ENCODE measurements at regions not wholly inside any gene's neighbourhood (a gene's known extent, or its start where the extent isn't known, plus 50 kb on each side); places are given as distances from the start of the nearest gene placed in this dataset.

DNA sequence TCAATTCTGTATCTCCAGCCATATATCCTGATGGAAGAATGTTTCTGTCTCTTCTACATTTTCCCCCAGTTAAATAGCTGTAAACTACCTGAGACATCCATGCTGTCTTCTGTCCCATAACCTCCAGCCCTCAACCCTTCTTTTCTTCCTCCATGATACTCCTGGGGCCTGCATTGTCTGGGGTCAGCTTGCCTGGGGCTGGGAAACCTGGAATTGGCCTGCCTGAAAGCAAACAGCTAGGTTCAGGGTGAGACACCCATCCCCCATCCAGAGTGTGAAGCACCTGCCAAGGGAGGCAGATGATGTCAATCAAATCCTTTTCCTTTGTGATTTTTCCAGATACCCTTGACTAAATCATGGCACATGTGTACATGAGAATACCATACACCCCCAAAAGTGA is 313.7 kb upstream of the MGAT5 start:
- DNase-seq (ENCODE audit: low read depth) = no peak

GRCh38 chr2:133941666-133942065 is 312.2 kb upstream of the MGAT5 start:
- no peak for DNase-seq (ENCODE audit: low read depth)

DNA sequence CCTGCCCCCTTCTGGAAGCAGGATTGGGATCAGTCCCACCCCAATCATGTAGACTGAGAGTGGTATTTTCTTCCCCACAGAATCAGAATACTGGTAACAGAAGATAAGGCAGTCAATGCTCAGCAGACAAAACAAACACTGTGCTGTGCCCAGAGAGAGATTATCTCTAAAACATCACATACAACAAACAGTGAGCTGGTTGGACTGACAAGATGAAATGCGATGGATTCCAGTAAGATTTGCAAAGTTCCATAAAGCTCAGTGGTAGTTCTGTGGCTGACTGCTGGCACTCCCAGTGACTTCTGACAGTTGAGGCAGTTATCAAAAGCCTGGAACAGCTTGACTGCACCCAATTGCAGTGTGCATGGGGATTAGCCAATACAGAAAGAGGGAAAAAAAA is 311.5 kb upstream of the MGAT5 start:
- DNase-seq (ENCODE audit: low read depth) = no peak

DNA sequence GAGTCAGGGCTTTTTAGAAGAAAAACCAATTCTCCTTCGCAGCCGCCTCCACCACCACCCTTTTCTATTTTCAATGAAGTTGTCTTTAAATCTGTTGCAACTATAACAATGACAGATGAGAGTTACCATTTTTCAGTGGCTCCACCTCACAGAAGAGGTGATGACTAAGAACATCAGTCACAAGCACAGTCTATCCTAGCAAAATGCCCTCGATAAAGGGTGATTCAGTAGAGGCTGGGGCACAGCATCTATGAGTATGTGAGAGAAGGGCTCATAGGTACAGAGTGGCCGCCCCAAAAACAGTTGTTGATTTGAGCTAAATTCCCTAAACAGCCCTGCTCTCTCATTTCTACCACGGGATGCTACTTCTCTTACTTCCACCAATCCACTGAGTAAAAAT is 310.8 kb upstream of the MGAT5 start:
- no peak for DNase-seq (ENCODE audit: low read depth)

DNA sequence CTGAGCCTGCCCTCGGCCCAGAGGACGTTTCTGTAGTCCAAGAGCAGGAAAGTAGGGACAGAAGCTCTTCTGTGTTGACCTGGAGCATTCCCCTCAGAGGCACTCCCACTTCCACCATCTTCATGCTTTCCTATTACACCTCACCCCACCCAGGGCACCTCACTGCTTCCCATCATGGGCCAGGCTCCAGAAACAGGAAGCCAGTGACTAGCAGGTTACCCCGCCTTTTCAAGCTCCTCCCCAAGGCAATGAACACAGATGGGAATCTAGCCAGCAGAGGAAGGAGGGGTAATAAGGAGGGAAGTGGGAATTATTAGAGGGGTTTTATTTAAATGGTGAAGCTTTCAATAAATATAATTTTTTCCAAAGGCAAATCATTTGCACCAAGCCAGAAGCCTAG is 308.8 kb upstream of the MGAT5 start:
- DNase-seq (ENCODE audit: low read depth) = peak; percentile 4

GRCh38 chr2:133947057-133947456 is 306.8 kb upstream of the MGAT5 start:
- no peak for DNase-seq (ENCODE audit: low read depth)

GRCh38 chr2:133948610-133949290 is 305.1 kb upstream of the MGAT5 start:
- no peak for DNase-seq (ENCODE audit: low read depth)

GRCh38 chr2:133949595-133949994 is 304.3 kb upstream of the MGAT5 start:
- no peak for DNase-seq (ENCODE audit: low read depth)

- DNase-seq (ENCODE audit: low read depth) = no peak
These were observed 302.7 kb upstream of the MGAT5 start for GRCh38 chr2:133951209-133951608.

GRCh38 chr2:133952420-133952819 is 301.5 kb upstream of the MGAT5 start:
- no peak for DNase-seq (ENCODE audit: low read depth)

GRCh38 chr2:133952896-133953295 is 301.0 kb upstream of the MGAT5 start:
- no peak for DNase-seq (ENCODE audit: low read depth)

DNA sequence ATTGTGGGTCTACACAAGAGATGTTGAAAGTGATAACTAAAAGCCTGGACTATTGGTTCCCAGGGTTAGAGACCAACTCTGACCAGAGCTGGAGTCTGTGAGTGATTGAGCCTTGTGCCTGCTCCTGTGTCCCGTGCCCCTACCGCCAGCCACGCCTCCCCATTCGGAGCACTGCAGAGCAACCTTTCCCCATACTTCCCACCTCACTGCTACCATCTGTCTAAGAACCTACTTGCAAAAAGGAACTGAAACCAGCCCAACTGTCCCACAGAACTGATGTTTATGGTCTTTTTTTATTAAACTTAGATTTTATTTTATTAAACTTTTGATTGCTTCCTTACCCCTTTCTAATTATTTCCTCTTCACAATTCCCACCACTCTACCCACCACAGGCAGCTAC is 300.3 kb upstream of the MGAT5 start:
- no peak for DNase-seq (ENCODE audit: low read depth)

GRCh38 chr2:133954636-133955035 is 299.2 kb upstream of the MGAT5 start:
- no peak for DNase-seq (ENCODE audit: low read depth)

GRCh38 chr2:133955169-133955568 is 298.7 kb upstream of the MGAT5 start:
- no peak for DNase-seq (ENCODE audit: low read depth)

- no peak for DNase-seq (ENCODE audit: low read depth)
These were observed 297.4 kb upstream of the MGAT5 start for GRCh38 chr2:133956434-133956935.

DNA sequence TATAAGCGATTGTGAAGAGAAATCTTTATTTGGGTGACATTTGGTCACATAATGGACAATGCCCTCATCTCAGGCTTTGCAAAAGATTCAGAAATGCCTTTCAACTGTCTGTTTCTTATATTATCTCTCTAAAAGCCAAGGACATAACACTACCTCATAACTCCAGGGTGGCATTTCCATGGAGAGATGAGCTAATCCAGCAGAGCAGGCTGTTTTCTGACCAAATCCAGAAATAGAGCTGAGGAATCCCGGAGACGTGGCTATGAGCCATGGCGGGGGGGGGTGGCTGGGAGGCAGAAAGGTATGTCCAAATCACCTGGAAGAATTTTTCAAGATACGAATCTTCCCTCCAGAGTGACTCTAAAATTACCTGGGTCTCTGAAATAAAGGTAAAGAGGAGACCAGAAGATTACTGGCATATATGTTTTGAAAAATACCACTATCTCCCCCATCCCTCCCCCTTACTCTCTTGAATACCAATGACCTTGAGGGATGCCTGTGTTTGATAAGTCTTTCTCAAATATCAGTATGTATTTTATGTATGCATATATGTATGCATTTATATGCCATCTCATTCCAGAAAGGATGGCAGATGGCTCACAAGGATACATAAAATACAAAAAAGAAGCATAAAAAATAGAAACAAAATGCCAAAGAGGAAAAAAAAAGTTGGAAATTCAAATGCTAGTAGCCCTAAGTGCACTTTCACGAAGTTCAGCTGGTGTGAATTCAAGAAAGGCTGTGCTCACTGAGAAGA is 296.0 kb upstream of the MGAT5 start:
- DNase-seq (ENCODE audit: low read depth) = no peak

GRCh38 chr2:133959066-133959465 is 294.8 kb upstream of the MGAT5 start:
- no peak for DNase-seq (ENCODE audit: low read depth)

- DNase-seq (ENCODE audit: low read depth) = no peak
These were observed 287.1 kb upstream of the MGAT5 start for GRCh38 chr2:133966720-133967304.

DNA sequence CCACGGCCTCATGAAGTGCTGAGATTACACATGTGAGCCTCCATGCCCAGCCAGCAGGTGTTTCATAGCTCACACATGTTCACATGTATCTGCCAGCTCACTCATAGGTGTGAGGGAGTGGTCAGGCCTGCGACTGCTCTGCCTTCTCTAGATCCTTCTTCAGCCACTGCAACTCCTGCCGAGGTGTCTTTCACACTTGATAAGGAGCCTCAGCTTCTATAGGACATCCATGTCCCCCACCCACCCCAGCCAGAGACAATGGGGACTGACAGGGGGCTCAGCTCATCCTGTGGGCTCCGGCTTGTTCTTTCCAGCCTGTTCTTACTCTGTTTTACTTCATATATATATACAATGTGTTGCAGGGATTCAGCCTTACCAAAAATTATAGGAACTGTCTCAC is 286.5 kb upstream of the MGAT5 start:
- no peak for DNase-seq (ENCODE audit: low read depth)

GRCh38 chr2:133968446-133968845 is 285.4 kb upstream of the MGAT5 start:
- DNase-seq (ENCODE audit: low read depth) = no peak

GRCh38 chr2:133970641-133971040 is 283.2 kb upstream of the MGAT5 start:
- no peak for DNase-seq (ENCODE audit: low read depth)

DNA sequence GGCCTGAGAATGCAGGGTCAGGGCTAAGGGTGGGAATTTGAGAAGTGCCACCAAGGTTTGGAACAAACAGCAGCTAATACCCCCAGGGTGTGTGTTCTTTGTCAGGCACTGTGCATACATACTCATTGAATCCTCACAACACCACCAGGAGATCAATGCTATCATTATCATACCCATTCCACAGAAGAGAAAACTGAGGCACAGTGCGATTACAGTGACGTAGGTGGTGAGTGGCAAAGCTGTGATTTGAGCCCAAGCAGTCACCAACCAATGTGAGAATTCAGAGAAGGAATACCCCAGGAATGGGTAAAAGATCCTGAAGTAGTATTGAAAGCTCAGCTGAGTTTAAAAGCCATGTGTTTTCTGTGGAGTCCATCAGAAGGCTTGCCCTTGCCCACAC is 281.6 kb upstream of the MGAT5 start:
- DNase-seq (ENCODE audit: low read depth) = no peak

GRCh38 chr2:133972786-133973185 is 281.1 kb upstream of the MGAT5 start:
- DNase-seq (ENCODE audit: low read depth) = no peak

Data from Daoy (cell line).